GM12891 (cell line): ENCODE measurements at regions not wholly inside any gene's neighbourhood (a gene's known extent, or its start where the extent isn't known, plus 50 kb on each side); places are given as distances from the start of the nearest gene placed in this dataset.
"Not testable (repeated sequence)": the region's sequence is repeated elsewhere in the genome, so short reads cannot be mapped to it uniquely, and the experiment has no call there.

Source experiments
- DNase-seq: peaks from one replicate; pipeline ENCODE4 v3.0.0; 2011; ENCODE audit warnings: low spot score; ENCODE audit not compliant: insufficient read length
- FAIRE-seq: peaks from 2 replicates; lab custom pipeline; 2011; peaks lifted over from hg19 to GRCh38; lab: Jason Lieb, UNC
- PAX5 ChIP-seq: IDR thresholded peaks from 2 replicates; pipeline ENCODE4 v1.6.1; 2011; ENCODE audit warnings: low read length, moderate library complexity, mild to moderate bottlenecking; ENCODE audit not compliant: insufficient read depth, severe bottlenecking
- POLR2A ChIP-seq: IDR thresholded peaks from 2 replicates; pipeline ENCODE4 v1.6.1; 2011; ENCODE audit warnings: low read depth, low read length, control low read depth
- POLR2AphosphoS5 ChIP-seq: IDR thresholded peaks from 2 replicates; pipeline ENCODE4 v1.6.1; 2011; ENCODE audit warnings: low read depth, low read length, control low read depth
- POU2F2 ChIP-seq: IDR thresholded peaks from 2 replicates; pipeline ENCODE4 v1.6.1; 2011; ENCODE audit warnings: low read depth, mild to moderate bottlenecking, control low read depth, low read length, moderate library complexity
- SPI1 ChIP-seq: IDR thresholded peaks from 2 replicates; pipeline ENCODE4 v1.6.1; 2011; ENCODE audit warnings: low read depth, low read length, control low read depth
- TAF1 ChIP-seq: IDR thresholded peaks from 2 replicates; pipeline ENCODE4 v1.6.1; 2011; ENCODE audit warnings: low read depth, low read length, control low read depth

GRCh38 chr5:33105521-33105941, 335.2 kb upstream of the TARS1 start:
- FAIRE-seq, result no peak
- TF ChIP-seq POLR2AphosphoS5 (no peak), SPI1 (no peak), POLR2A (no peak), PAX5 (no peak), TAF1 (no peak), POU2F2 (no peak)
- no peak for DNase-seq

- FAIRE-seq, DNase-seq: not testable (repeated sequence)
Observed at GRCh38 chr5:33110496-33110895, 330.3 kb upstream of the TARS1 start.

- DNase-seq (no peak), FAIRE-seq (no peak)
- TF ChIP-seq POLR2A, result no peak
Observed at GRCh38 chr5:33114361-33114760, 326.4 kb upstream of the TARS1 start.

GRCh38 chr5:33115467-33115866, 325.3 kb upstream of the TARS1 start:
- DNase-seq, result no peak
- no peak for FAIRE-seq
- no peak for TF ChIP-seq POLR2AphosphoS5

GRCh38 chr5:33118761-33119415, 321.9 kb upstream of the TARS1 start:
- no peak for DNase-seq
- TF ChIP-seq POU2F2 (no peak), PAX5 (no peak), POLR2A (no peak), POLR2AphosphoS5 (no peak), TAF1 (no peak), SPI1 (no peak)
- no peak for FAIRE-seq

GRCh38 chr5:33120671-33121070, 320.1 kb upstream of the TARS1 start:
- FAIRE-seq (no peak), DNase-seq (no peak)
- TF ChIP-seq POU2F2 (no peak), POLR2A (no peak), PAX5 (no peak)

- DNase-seq, result no peak
- TF ChIP-seq PAX5, result no peak
- TF ChIP-seq TAF1, result no peak
- TF ChIP-seq POLR2A, result no peak
- TF ChIP-seq POU2F2, result no peak
- TF ChIP-seq POLR2AphosphoS5, result no peak
- TF ChIP-seq SPI1, result no peak
- FAIRE-seq, result no peak
Observed at GRCh38 chr5:33129309-33129708, 311.5 kb upstream of the TARS1 start.

GRCh38 chr5:33136785-33137184, 304.0 kb upstream of the TARS1 start:
- TF ChIP-seq POLR2A, result no peak
- TF ChIP-seq TAF1, result no peak
- no peak for TF ChIP-seq POU2F2
- TF ChIP-seq POLR2AphosphoS5, result no peak
- TF ChIP-seq SPI1, result no peak
- no peak for TF ChIP-seq PAX5
- DNase-seq (no peak), FAIRE-seq (no peak)

GRCh38 chr5:33138145-33138544, 302.6 kb upstream of the TARS1 start:
- not testable (repeated sequence) for DNase-seq, FAIRE-seq

GRCh38 chr5:33143405-33144123, 297.2 kb upstream of the TARS1 start:
- TF ChIP-seq PAX5, result no peak
- no peak for TF ChIP-seq TAF1
- no peak for TF ChIP-seq POLR2A
- DNase-seq (no peak), FAIRE-seq (no peak)

GRCh38 chr5:33146881-33147280, 293.9 kb upstream of the TARS1 start:
- FAIRE-seq (no peak), DNase-seq (no peak)
- no peak for TF ChIP-seq TAF1
- no peak for TF ChIP-seq SPI1
- no peak for TF ChIP-seq PAX5
- no peak for TF ChIP-seq POU2F2
